Activated CD8-positive, alpha-beta memory T cell treated with anti-CD3 and anti-CD28 coated beads, Interleukin-2, amount 50 U/mL, for 1 hour (primary cell): ENCODE measurements at regions not wholly inside any gene's neighbourhood (a gene's known extent, or its start where the extent isn't known, plus 50 kb on each side); places are given as distances from the start of the nearest gene placed in this dataset.
"Not testable (repeated sequence)": the region's sequence is repeated elsewhere in the genome, so short reads cannot be mapped to it uniquely, and the experiment has no call there.

ENCODE experiments used
- DNase-seq: peaks from one replicate; pipeline ENCODE4 v3.0.0-alpha.2; 2020; ENCODE audit errors: extremely low read depth

- no peak for DNase-seq
Measured at GRCh38 chr2:239819974-239820555, 205.1 kb downstream of the NDUFA10 start.

GRCh38 chr2:239819091-239819973 is 205.8 kb downstream of the NDUFA10 start:
- DNase-seq = no peak

GRCh38 chr2:239818531-239819011 is 206.6 kb downstream of the NDUFA10 start:
- DNase-seq = no peak

GRCh38 chr2:239818086-239818485 is 207.1 kb downstream of the NDUFA10 start:
- DNase-seq = no peak

GRCh38 chr2:239817468-239818031 is 207.6 kb downstream of the NDUFA10 start:
- DNase-seq = not testable (repeated sequence)

- DNase-seq = no peak
Measured at GRCh38 chr2:239816576-239817467, 208.3 kb downstream of the NDUFA10 start.

- DNase-seq = no peak
Measured at GRCh38 chr2:239815671-239816070, 209.5 kb downstream of the NDUFA10 start.

- no peak for DNase-seq
Measured at GRCh38 chr2:239814861-239815601, 210.1 kb downstream of the NDUFA10 start.

GRCh38 chr2:239814116-239814860 is 210.9 kb downstream of the NDUFA10 start:
- DNase-seq = no peak

- DNase-seq = no peak
Measured at GRCh38 chr2:239813261-239814115, 211.7 kb downstream of the NDUFA10 start.

GRCh38 chr2:239811806-239812560 is 213.2 kb downstream of the NDUFA10 start:
- DNase-seq = no peak

- DNase-seq = no peak
Measured at GRCh38 chr2:239811111-239811781, 213.9 kb downstream of the NDUFA10 start.

- DNase-seq = no peak
Measured at GRCh38 chr2:239809391-239809790, 215.8 kb downstream of the NDUFA10 start.

GRCh38 chr2:239807568-239807967 is 217.6 kb downstream of the NDUFA10 start:
- no peak for DNase-seq

- DNase-seq = no peak
Measured at GRCh38 chr2:239806758-239807434, 218.2 kb downstream of the NDUFA10 start.

- no peak for DNase-seq
Measured at GRCh38 chr2:239806276-239806675, 218.9 kb downstream of the NDUFA10 start.

GRCh38 chr2:239805414-239805813 is 219.7 kb downstream of the NDUFA10 start:
- no peak for DNase-seq

GRCh38 chr2:239805043-239805329 is 220.2 kb downstream of the NDUFA10 start:
- no peak for DNase-seq
